PFSK-1 (cell line): ENCODE measurements at regions not wholly inside any gene's neighbourhood (a gene's known extent, or its start where the extent isn't known, plus 50 kb on each side); places are given as distances from the start of the nearest gene placed in this dataset.

ENCODE experiments used
- FOXP2 ChIP-seq: optimal IDR thresholded peaks from 2 replicates; pipeline ENCODE3; 2011; ENCODE audit warnings: borderline replicate concordance, control low read depth, inconsistent platforms; ENCODE audit not compliant: insufficient read depth; ENCODE audit errors: extremely low read length, extremely low read depth
- POLR2AphosphoS5 ChIP-seq: IDR thresholded peaks from 2 replicates; pipeline ENCODE4 v1.6.1; 2012; ENCODE audit warnings: low read depth, mild to moderate bottlenecking, control low read depth, low read length, moderate library complexity
- REST ChIP-seq, 2 experiments: IDR thresholded peaks; 2 replicates each; pipeline versions ENCODE4 v1.6.1 to v1.8.0; 2011 to 2012; ENCODE audit warnings: low read depth in 2 of 2, low read length in 2 of 2, control low read depth in 1 of 2, inconsistent platforms in 1 of 2, mild to moderate bottlenecking in 1 of 2, moderate library complexity in 1 of 2; ENCODE audit not compliant: insufficient read depth in 1 of 2
- SIN3A ChIP-seq: IDR thresholded peaks from 2 replicates; pipeline ENCODE4 v1.6.1; 2012; ENCODE audit warnings: mild to moderate bottlenecking, low read length, moderate library complexity, borderline replicate concordance; ENCODE audit not compliant: insufficient read depth
- TAF1 ChIP-seq: IDR thresholded peaks from 2 replicates; pipeline ENCODE4 v1.6.1; 2012; ENCODE audit warnings: low read length, control low read depth, borderline replicate concordance; ENCODE audit not compliant: insufficient read depth

GRCh38 chr2:221129657-221130056 lies 442.4 kb downstream of the EPHA4 start:
- TF ChIP-seq POLR2AphosphoS5 (no peak), TAF1 (no peak), SIN3A (no peak)

- TF ChIP-seq REST (IDR thresholded peaks at IDR 0.05; ENCODE audit: insufficient read depth in 1 of 2, low read depth in 2 of 2, low read length in 2 of 2) (no peak), TAF1 (no peak), SIN3A (no peak), FOXP2 (no peak), POLR2AphosphoS5 (no peak)
These were observed 441.7 kb downstream of the EPHA4 start for GRCh38 chr2:221130431-221130830.

GRCh38 chr2:221133941-221134340 lies 438.2 kb downstream of the EPHA4 start:
- TF ChIP-seq POLR2AphosphoS5 (no peak), TAF1 (no peak), FOXP2 (no peak), REST (IDR thresholded peaks at IDR 0.05; ENCODE audit: insufficient read depth in 1 of 2, low read depth in 2 of 2, low read length in 2 of 2) (no peak), SIN3A (no peak)

GRCh38 chr2:221134718-221135117 lies 437.4 kb downstream of the EPHA4 start:
- no peak for TF ChIP-seq SIN3A
- no peak for TF ChIP-seq TAF1
- TF ChIP-seq POLR2AphosphoS5 = no peak
- TF ChIP-seq REST (IDR thresholded peaks at IDR 0.05; ENCODE audit: insufficient read depth in 1 of 2, low read depth in 2 of 2, low read length in 2 of 2) = no peak
- no peak for TF ChIP-seq FOXP2

GRCh38 chr2:221135699-221136098 lies 436.4 kb downstream of the EPHA4 start:
- TF ChIP-seq POLR2AphosphoS5 = no peak
- no peak for TF ChIP-seq TAF1
- TF ChIP-seq FOXP2 = no peak
- no peak for TF ChIP-seq REST (IDR thresholded peaks at IDR 0.05; ENCODE audit: insufficient read depth in 1 of 2, low read depth in 2 of 2, low read length in 2 of 2)
- no peak for TF ChIP-seq SIN3A
